SK-N-SH (cell line): ENCODE measurements at regions not wholly inside any gene's neighbourhood (a gene's known extent, or its start where the extent isn't known, plus 50 kb on each side); places are given as distances from the start of the nearest gene placed in this dataset.

ENCODE experiments used
- CTCF ChIA-PET: fragments of 300-600, 350-600 bp; formaldehyde crosslinking; extraction: SDS; loops from one replicate; lab custom pipeline; 2021; lab: Yijun Ruan, JAX
- POLR2A ChIA-PET: fragments of 350-600 bp; sonication (Branson Sonifier 250); formaldehyde crosslinking; extraction: SDS; loops from one replicate; lab custom pipeline; 2020; ENCODE audit warnings: antibody characterized with exemption, inconsistent platforms; lab: Yijun Ruan, JAX
- DNase-seq: peaks from one replicate; pipeline ENCODE4 v3.0.0; 2012
- H2AFZ ChIP-seq: fragments of 200-600 bp; sonication (generic); 2 replicates; pipeline ENCODE4 v1.8.1; 2016; ENCODE audit warnings: antibody characterized with exemption, mild to moderate bottlenecking, low read depth
- H3F3A ChIP-seq: fragments of 200-600 bp; sonication (generic); replicated peaks from 2 replicates; pipeline ENCODE3; 2016; ENCODE audit warnings: antibody characterized with exemption, mild to moderate bottlenecking; ENCODE audit not compliant: insufficient read depth
- H3K27ac ChIP-seq, 2 experiments: fragments of 200-500 bp in 1 of 2; fragments of 200-600 bp in 1 of 2; sonication (Bioruptor generic) in 1 of 2; sonication (generic), shearing (Covaris generic) in 1 of 2; 2 replicates each; pipeline versions ENCODE4 v1.5.1 to v1.6.1; 2014 to 2016; ENCODE audit warnings: low read depth in 2 of 2, inconsistent platforms in 1 of 2, low read length in 1 of 2, mild to moderate bottlenecking in 1 of 2, mixed read lengths in 1 of 2
- H3K27me3 ChIP-seq: fragments of 200-600 bp; sonication (generic), shearing (Covaris generic); 2 replicates; pipeline ENCODE4 v1.6.1; 2016; ENCODE audit warnings: mixed run types; ENCODE audit not compliant: insufficient read depth
- H3K36me3 ChIP-seq, 2 experiments: fragments of 200-500 bp in 1 of 2; fragments of 200-600 bp in 1 of 2; sonication (Bioruptor generic) in 1 of 2; sonication (generic) in 1 of 2; replicated peaks in 1 of 2; 2 replicates each; pipeline versions ENCODE3 to v1.5.1; 2014 to 2016; ENCODE audit warnings: low read length in 1 of 2, mild to moderate bottlenecking in 1 of 2; ENCODE audit not compliant: insufficient read depth in 2 of 2, control insufficient read depth in 1 of 2
- H3K4me1 ChIP-seq, 2 experiments: fragments of 200-500 bp in 1 of 2; fragments of 200-600 bp in 1 of 2; sonication (Bioruptor generic) in 1 of 2; sonication (generic), shearing (Covaris generic) in 1 of 2; 2 replicates each; pipeline versions ENCODE4 v1.5.1 to v1.6.1; 2014 to 2016; ENCODE audit warnings: low read depth in 1 of 2, low read length in 1 of 2, mixed run types in 1 of 2; ENCODE audit not compliant: insufficient read depth in 2 of 2, control insufficient read depth in 1 of 2
- H3K4me2 ChIP-seq: fragments of 200-600 bp; sonication (generic), shearing (Covaris generic); 2 replicates; pipeline ENCODE4 v1.6.1; 2017; ENCODE audit warnings: mixed run types
- H3K4me3 ChIP-seq, 2 experiments: fragments of 200-500 bp in 1 of 2; fragments of 200-600 bp in 1 of 2; sonication (Bioruptor generic) in 1 of 2; sonication (generic), shearing (Covaris generic) in 1 of 2; 2 replicates each; pipeline versions ENCODE4 v1.5.1 to v1.8.1; 2014 to 2016; ENCODE audit warnings: low read depth in 2 of 2, inconsistent platforms in 1 of 2, low read length in 1 of 2, mild to moderate bottlenecking in 1 of 2, mixed read lengths in 1 of 2, moderate library complexity in 1 of 2
- H3K79me2 ChIP-seq: fragments of 200-600 bp; sonication (generic); 2 replicates; pipeline ENCODE4 v1.8.1; 2017; ENCODE audit warnings: mild to moderate bottlenecking; ENCODE audit not compliant: insufficient read depth
- H3K9ac ChIP-seq: fragments of 200-600 bp; sonication (generic); 2 replicates; pipeline ENCODE4 v1.6.1; 2017; ENCODE audit warnings: mixed run types
- H3K9me2 ChIP-seq: fragments of 200-600 bp; sonication (generic); 2 replicates; pipeline ENCODE4 v1.6.1; 2017; ENCODE audit warnings: mixed run types
- H3K9me3 ChIP-seq: fragments of 200-600 bp; sonication (generic); 2 replicates; pipeline ENCODE4 v1.6.1; 2017; ENCODE audit warnings: mixed run types, mild to moderate bottlenecking, moderate library complexity
- H4K20me1 ChIP-seq: fragments of 200-600 bp; sonication (generic); 2 replicates; pipeline ENCODE4 v1.6.1; 2017; ENCODE audit warnings: mild to moderate bottlenecking, mixed run types; ENCODE audit not compliant: insufficient read depth
- CTCF ChIP-seq: fragments of 200-600 bp; sonication (generic); IDR thresholded peaks from 2 replicates; pipeline ENCODE4 v1.6.1; 2017; ENCODE audit warnings: antibody characterized with exemption, mild to moderate bottlenecking, moderate library complexity
- ELF1 ChIP-seq: IDR thresholded peaks from 2 replicates; pipeline ENCODE4 v1.4.0; 2012
- EZH2phosphoT487 ChIP-seq: fragments of 200-600 bp; sonication (generic); IDR thresholded peaks from 2 replicates; pipeline ENCODE4 v1.6.1; 2017; ENCODE audit warnings: low read depth, mixed run types, mild to moderate bottlenecking, antibody characterized with exemption, moderate library complexity, borderline replicate concordance
- FOSL2 ChIP-seq: IDR thresholded peaks from 2 replicates; pipeline ENCODE4 v1.4.0; 2012; ENCODE audit warnings: low read depth, mild to moderate bottlenecking, moderate library complexity, borderline replicate concordance
- FOXM1 ChIP-seq: IDR thresholded peaks from 2 replicates; pipeline ENCODE4 v1.4.0; 2012; ENCODE audit warnings: low read depth, mild to moderate bottlenecking
- GABPA ChIP-seq: IDR thresholded peaks from 2 replicates; pipeline ENCODE4 v1.4.0; 2012; ENCODE audit warnings: low read depth, mild to moderate bottlenecking
- GATA2 ChIP-seq: sonication (generic); formaldehyde crosslinking; IDR thresholded peaks from 2 replicates; pipeline ENCODE4 v1.5.0; 2020; ENCODE audit warnings: mild to moderate bottlenecking, missing genetic modification reagents
- IRF3 ChIP-seq: fragments of 150-350 bp; IDR thresholded peaks from 2 replicates; pipeline ENCODE4 v1.6.1; 2016; ENCODE audit warnings: mild to moderate bottlenecking, low read depth, low read length
- MAX ChIP-seq: IDR thresholded peaks from 2 replicates; pipeline ENCODE4 v1.4.0; 2012; ENCODE audit warnings: low read depth
- MEF2A ChIP-seq: IDR thresholded peaks from 2 replicates; pipeline ENCODE4 v1.4.0; 2012; ENCODE audit warnings: low read depth, borderline replicate concordance
- NFIC ChIP-seq: IDR thresholded peaks from 2 replicates; pipeline ENCODE4 v1.4.0; 2012; ENCODE audit warnings: borderline replicate concordance
- RAD21 ChIP-seq: IDR thresholded peaks from 2 replicates; pipeline ENCODE4 v1.6.1; 2012; ENCODE audit warnings: mild to moderate bottlenecking, low read length
- RCOR1 ChIP-seq: fragments of 150-350 bp; IDR thresholded peaks from 2 replicates; pipeline ENCODE4 v1.6.1; 2017; ENCODE audit warnings: antibody characterized with exemption, low read length
- REST ChIP-seq: IDR thresholded peaks from 2 replicates; pipeline ENCODE4 v1.6.1; 2012; ENCODE audit warnings: mild to moderate bottlenecking, low read depth, low read length, moderate library complexity
- RFX5 ChIP-seq: IDR thresholded peaks from 2 replicates; pipeline ENCODE4 v1.6.1; 2012; ENCODE audit warnings: mild to moderate bottlenecking, improper control_type of control experiment, low read length
- RXRA ChIP-seq: IDR thresholded peaks from 2 replicates; pipeline ENCODE4 v1.4.0; 2012; ENCODE audit warnings: low read depth, mild to moderate bottlenecking, borderline replicate concordance
- SMC3 ChIP-seq: IDR thresholded peaks from 2 replicates; pipeline ENCODE4 v1.6.1; 2012; ENCODE audit warnings: low read depth, low read length, improper control_type of control experiment
- TCF12 ChIP-seq: IDR thresholded peaks from 2 replicates; pipeline ENCODE4 v1.4.0; 2012
- TEAD4 ChIP-seq: IDR thresholded peaks from 2 replicates; pipeline ENCODE4 v1.4.0; 2012; ENCODE audit warnings: mild to moderate bottlenecking, borderline replicate concordance; ENCODE audit not compliant: insufficient read depth
- ZBTB33 ChIP-seq: IDR thresholded peaks from 2 replicates; pipeline ENCODE4 v1.4.0; 2012; ENCODE audit warnings: low read depth, borderline replicate concordance
- WGBS: methylation state at CpG from one replicate; pipeline ENCODE4 v1.1.6; 2017; ENCODE audit warnings: low lambda C conversion rate; 5-methylcytosine and 5-hydroxymethylcytosine counted together

- CTCF ChIA-PET = interaction anchor here (1.0 to 1.4 kb wide), 3 partner anchors 9 to 169 kb away, joined by 3 to 4 read pairs (median 4); no protein-coding TSS in a partner anchor
- H3K4me1 ChIP-seq = peaks cover 0 to 8% of the 10 kb centered on the region in 2 experiments; a peak in 1 of 4 replicates
- TF ChIP-seq EZH2phosphoT487 (no peak), GABPA (no peak), TEAD4 (no peak), MAX (no peak), FOXM1 (no peak), RCOR1 (no peak), FOSL2 (no peak), RXRA (no peak), ELF1 (no peak), SMC3 (no peak), IRF3 (no peak), RAD21 (no peak), TCF12 (no peak), MEF2A (no peak), ZBTB33 (no peak), NFIC (no peak), GATA2 (CRISPR knock-in tag) (no peak), REST (no peak), RFX5 (no peak), CTCF (no peak)
Observed at GRCh38 chr2:39549000-39549399, 111.9 kb upstream of the MAP4K3 start.

More at GRCh38 chr2:39549000-39549399, 111.9 kb upstream of the MAP4K3 start:
- POLR2A ChIA-PET = no interaction called here
- Histone ChIP-seq H3K36me3 (peaks cover 0 to 3% of the 10 kb centered on the region in 2 experiments), H3K27ac (no peak overlapping the region), H3K4me2 (no peak overlapping the region), H3F3A (no peaks in the 10 kb centered on the region), H3K9me3 (no peaks in the 10 kb centered on the region), H3K9me2 (no peaks in the 10 kb centered on the region), H3K9ac (no peak overlapping the region), H3K27me3 (no peaks in the 10 kb centered on the region), H3K4me3 (no peak overlapping the region), H3K79me2 (no peaks in the 10 kb centered on the region), H2AFZ (no peak overlapping the region), H4K20me1 (no peaks in the 10 kb centered on the region)
- DNase-seq = no peak
- 83% methylated on average over 1 of the region's 1 CpG for WGBS
